K562 (cell line): ENCODE measurements at regions not wholly inside any gene's neighbourhood (a gene's known extent, or its start where the extent isn't known, plus 50 kb on each side); places are given as distances from the start of the nearest gene placed in this dataset.

Source experiments
- CTCF ChIP-seq, 3 experiments: IDR thresholded peaks in 2 of 3; conservative IDR thresholded peaks in 1 of 3; 2 replicates each; pipeline ENCODE4 v1.5.1; 2011 to 2012; ENCODE audit warnings: low read length in 3 of 3, mild to moderate bottlenecking in 3 of 3, control low read depth in 2 of 3, improper control_type of control experiment in 1 of 3, inconsistent platforms in 1 of 3, low read depth in 1 of 3, mixed read lengths in 1 of 3, moderate library complexity in 1 of 3; ENCODE audit not compliant: insufficient read depth in 2 of 3
- NRF1 ChIP-seq, 2 experiments: fragments of 450-650 bp; IDR thresholded peaks in 1 of 2; conservative IDR thresholded peaks in 1 of 2; 2 replicates each; pipeline ENCODE4 v1.6.1; 2014; ENCODE audit warnings: mild to moderate bottlenecking in 2 of 2

- TF ChIP-seq NRF1 (conservative IDR thresholded peaks at IDR 0.05 in 1 of 2, IDR thresholded peaks at IDR 0.05 in 1 of 2) (no peak), CTCF (IDR thresholded peaks at IDR 0.05 in 2 of 3, conservative IDR thresholded peaks at IDR 0.05 in 1 of 3; ENCODE audit: insufficient read depth in 2 of 3, low read depth in 1 of 3, low read length in 3 of 3) (no peak)
Observed at GRCh38 chr12:71063087-71063486, 94.7 kb downstream of the TSPAN8 start.
